Neural cell (in vitro differentiated cells): ENCODE measurements at regions not wholly inside any gene's neighbourhood (a gene's known extent, or its start where the extent isn't known, plus 50 kb on each side); places are given as distances from the start of the nearest gene placed in this dataset.

Experiments used
- H2AFZ ChIP-seq: fragments of 200-600, 300-800 bp; sonication (generic), shearing (Covaris generic); 2 replicates; pipeline ENCODE4 v1.6.0; 2014; ENCODE audit warnings: low read depth, mild to moderate bottlenecking, antibody characterized with exemption, low read length, moderate library complexity
- H3F3A ChIP-seq: fragments of 200-600 bp; shearing (Covaris generic); 2 replicates; pipeline ENCODE4 v1.6.1; 2016; ENCODE audit warnings: mild to moderate bottlenecking, moderate library complexity, mixed read lengths, antibody characterized with exemption, low read length; ENCODE audit not compliant: insufficient read depth, poor library complexity, severe bottlenecking
- H3K27ac ChIP-seq: fragments of 200-600, 300-800 bp; sonication (generic), shearing (Covaris generic); 2 replicates; pipeline ENCODE4 v1.5.1; 2014; ENCODE audit warnings: mild to moderate bottlenecking, low read length, moderate library complexity
- H3K27me3 ChIP-seq: fragments of 300-800, 200-600 bp; sonication (generic), shearing (Covaris generic); 2 replicates; pipeline ENCODE4 v1.6.0; 2014; ENCODE audit warnings: mild to moderate bottlenecking, low read depth, low read length, moderate library complexity; ENCODE audit not compliant: insufficient read depth
- H3K36me3 ChIP-seq: fragments of 300-800, 200-600 bp; sonication (generic), shearing (Covaris generic); 2 replicates; pipeline ENCODE4 v1.5.1; 2014; ENCODE audit warnings: mild to moderate bottlenecking, antibody characterized with exemption, low read length, moderate library complexity; ENCODE audit not compliant: insufficient read depth
- H3K4me2 ChIP-seq: fragments of 300-800, 200-600 bp; sonication (generic), shearing (Covaris generic); 2 replicates; pipeline ENCODE4 v1.6.0; 2014; ENCODE audit warnings: mild to moderate bottlenecking, low read length
- H3K4me3 ChIP-seq: fragments of 300-800, 200-600 bp; sonication (generic), shearing (Covaris generic); 2 replicates; pipeline ENCODE4 v1.5.1; 2014; ENCODE audit warnings: mild to moderate bottlenecking, low read length, moderate library complexity
- H3K79me2 ChIP-seq: fragments of 200-600 bp; shearing (Covaris generic); replicated peaks from 2 replicates; pipeline ENCODE4 v1.6.0; 2014; ENCODE audit warnings: mild to moderate bottlenecking, low read length, moderate library complexity; ENCODE audit not compliant: insufficient read depth
- H3K9ac ChIP-seq: fragments of 300-800, 200-600 bp; sonication (generic), shearing (Covaris generic); 2 replicates; pipeline ENCODE4 v1.6.1; 2016; ENCODE audit warnings: mild to moderate bottlenecking, low read length, mixed read lengths
- H3K9me2 ChIP-seq: fragments of 200-600 bp; shearing (Covaris generic); 2 replicates; pipeline ENCODE4 v1.6.1; 2016; ENCODE audit warnings: mild to moderate bottlenecking, low read length, mixed read lengths; ENCODE audit not compliant: insufficient read depth
- H3K9me3 ChIP-seq: fragments of 200-600, 300-800 bp; sonication (generic), shearing (Covaris generic); 2 replicates; pipeline ENCODE4 v1.6.1; 2016; ENCODE audit warnings: mild to moderate bottlenecking, mixed run types, low read length, moderate library complexity, mixed read lengths
- H4K20me1 ChIP-seq: fragments of 200-600 bp; shearing (Covaris generic); 2 replicates; pipeline ENCODE4 v1.6.1; 2016; ENCODE audit warnings: mild to moderate bottlenecking, mixed run types; ENCODE audit not compliant: insufficient read depth
- CTCF ChIP-seq: fragments of 450-650 bp; IDR thresholded peaks from 2 replicates; pipeline ENCODE4 v1.5.1; 2014; ENCODE audit warnings: antibody characterized with exemption, mild to moderate bottlenecking, moderate library complexity; ENCODE audit not compliant: poor library complexity, severe bottlenecking
- EP300 ChIP-seq: fragments of 450-650 bp; conservative IDR thresholded peaks from 2 replicates; pipeline ENCODE4 v1.6.1; 2014; ENCODE audit warnings: antibody characterized with exemption, mild to moderate bottlenecking, moderate library complexity; ENCODE audit not compliant: poor library complexity, severe bottlenecking
- EZH2 ChIP-seq: fragments of 200-600, 300-800 bp; shearing (Covaris generic), sonication (generic); IDR thresholded peaks from 2 replicates; pipeline ENCODE4 v1.6.1; 2014; ENCODE audit warnings: antibody characterized with exemption, low read length, borderline replicate concordance, mild to moderate bottlenecking; ENCODE audit not compliant: insufficient read depth, poor library complexity, severe bottlenecking
- MXI1 ChIP-seq: fragments of 450-650 bp; conservative IDR thresholded peaks from 2 replicates; pipeline ENCODE4 v1.6.1; 2014; ENCODE audit warnings: antibody characterized with exemption, mild to moderate bottlenecking; ENCODE audit not compliant: poor library complexity, severe bottlenecking
- POLR2AphosphoS5 ChIP-seq: IDR thresholded peaks from 2 replicates; pipeline ENCODE4 v1.6.1; 2012
- RAD21 ChIP-seq: fragments of 450-650 bp; conservative IDR thresholded peaks from 2 replicates; pipeline ENCODE4 v1.6.1; 2014; ENCODE audit warnings: antibody characterized with exemption, mild to moderate bottlenecking, moderate library complexity
- REST ChIP-seq: IDR thresholded peaks from 2 replicates; pipeline ENCODE4 v1.6.1; 2012; ENCODE audit warnings: borderline replicate concordance
- SMC3 ChIP-seq: fragments of 450-650 bp; conservative IDR thresholded peaks from 2 replicates; pipeline ENCODE4 v1.6.1; 2014; ENCODE audit warnings: antibody characterized with exemption, mild to moderate bottlenecking, moderate library complexity; ENCODE audit not compliant: poor library complexity
- TAF1 ChIP-seq: IDR thresholded peaks from 2 replicates; pipeline ENCODE4 v1.6.1; 2012; ENCODE audit warnings: low read depth

GRCh38 chr6:143609501-143609900 lies 68.3 kb upstream of the PHACTR2 start:
- no peak overlapping the region for H3K4me3 ChIP-seq
- H3K9me2 ChIP-seq = no peaks in the 10 kb centered on the region

GRCh38 chr6:143608906-143609305 lies 68.9 kb upstream of the PHACTR2 start:
- no peak overlapping the region for H3K4me3 ChIP-seq
- no peak overlapping the region for H3K27ac ChIP-seq
- no peaks in the 10 kb centered on the region for H3K9me2 ChIP-seq
- no peaks in the 10 kb centered on the region for H3K36me3 ChIP-seq
- no peak overlapping the region for H3K4me2 ChIP-seq
- no peaks in the 10 kb centered on the region for H3K9me3 ChIP-seq
- H2AFZ ChIP-seq = no peak overlapping the region
- no peaks in the 10 kb centered on the region for H3F3A ChIP-seq
- H3K79me2 ChIP-seq = no peaks in the 10 kb centered on the region
- H3K9ac ChIP-seq = no peak overlapping the region
- no peaks in the 10 kb centered on the region for H3K27me3 ChIP-seq
- H4K20me1 ChIP-seq = no peaks in the 10 kb centered on the region
- no peak for TF ChIP-seq RAD21
- no peak for TF ChIP-seq EZH2
- no peak for TF ChIP-seq TAF1
- TF ChIP-seq MXI1 = no peak
- no peak for TF ChIP-seq POLR2AphosphoS5
- TF ChIP-seq EP300 = no peak
- no peak for TF ChIP-seq SMC3
- no peak for TF ChIP-seq REST

More at GRCh38 chr6:143609501-143609900, 68.3 kb upstream of the PHACTR2 start:
- no peak for TF ChIP-seq EP300
- TF ChIP-seq CTCF = no peak
- TF ChIP-seq RAD21 = no peak
- TF ChIP-seq MXI1 = no peak
- no peak for TF ChIP-seq SMC3
- TF ChIP-seq REST = no peak
- TF ChIP-seq POLR2AphosphoS5 = no peak
- TF ChIP-seq TAF1 = no peak
- TF ChIP-seq EZH2 = no peak
- no peaks in the 10 kb centered on the region for H4K20me1 ChIP-seq
- H3K9me3 ChIP-seq = no peaks in the 10 kb centered on the region
- no peak overlapping the region for H3K4me2 ChIP-seq
- H3K79me2 ChIP-seq = no peaks in the 10 kb centered on the region
- no peak overlapping the region for H3K27ac ChIP-seq
- no peak overlapping the region for H2AFZ ChIP-seq
- no peaks in the 10 kb centered on the region for H3K27me3 ChIP-seq
- no peak overlapping the region for H3K9ac ChIP-seq
- no peaks in the 10 kb centered on the region for H3K36me3 ChIP-seq
- no peaks in the 10 kb centered on the region for H3F3A ChIP-seq
